Adipocyte (in vitro differentiated cells): ENCODE measurements at regions not wholly inside any gene's neighbourhood (a gene's known extent, or its start where the extent isn't known, plus 50 kb on each side); places are given as distances from the start of the nearest gene placed in this dataset.
"Not testable (repeated sequence)": the region's sequence is repeated elsewhere in the genome, so short reads cannot be mapped to it uniquely, and the experiment has no call there.

Experiments used
- DNase-seq: peaks from one replicate; pipeline ENCODE4 v3.0.0-alpha.2; 2015; ENCODE audit warnings: low read depth
- H3K27me3 ChIP-seq: replicated peaks from 2 replicates; pipeline ENCODE4 v1.7.0; 2013; ENCODE audit warnings: mild to moderate bottlenecking, low read length, moderate library complexity; ENCODE audit not compliant: control insufficient read depth, insufficient read depth
- H3K36me3 ChIP-seq: 2 replicates; pipeline ENCODE4 v1.7.0; 2013; ENCODE audit warnings: low read length, mild to moderate bottlenecking, moderate library complexity; ENCODE audit not compliant: control insufficient read depth, insufficient read depth, severe bottlenecking
- H3K4me1 ChIP-seq: 2 replicates; pipeline ENCODE4 v1.7.0; 2013; ENCODE audit warnings: mild to moderate bottlenecking, low read length, moderate library complexity; ENCODE audit not compliant: control insufficient read depth, insufficient read depth
- H3K4me3 ChIP-seq: 2 replicates; pipeline ENCODE4 v1.7.0; 2013; ENCODE audit warnings: mild to moderate bottlenecking, low read length, moderate library complexity
- H3K9ac ChIP-seq: 2 replicates; pipeline ENCODE4 v1.7.0; 2013; ENCODE audit warnings: mild to moderate bottlenecking, low read length, moderate library complexity
- H3K9me3 ChIP-seq: 2 replicates; pipeline ENCODE4 v1.7.0; 2013; ENCODE audit warnings: mild to moderate bottlenecking, low read length, moderate library complexity; ENCODE audit not compliant: control insufficient read depth

- H3K4me3 ChIP-seq: no peak overlapping the region
- H3K4me1 ChIP-seq: no peaks in the 10 kb centered on the region
- no peaks in the 10 kb centered on the region for H3K36me3 ChIP-seq
- DNase-seq: no peak
- peaks cover 53% of the 10 kb centered on the region for H3K27me3 ChIP-seq
- H3K9me3 ChIP-seq: no peaks in the 10 kb centered on the region
- no peak overlapping the region for H3K9ac ChIP-seq
Measured at GRCh38 chr16:50458667-50459495, 89.3 kb upstream of the NKD1 start.

- DNase-seq: no peak
- Histone ChIP-seq H3K4me1 (no peaks in the 10 kb centered on the region), H3K27me3 (peaks cover 48% of the 10 kb centered on the region)
Measured at GRCh38 chr16:50457979-50458491, 89.2 kb upstream of the BRD7 start.

GRCh38 chr16:50457423-50457822 lies 88.6 kb upstream of the BRD7 start:
- DNase-seq: no peak
- Histone ChIP-seq H3K4me1 (no peaks in the 10 kb centered on the region), H3K36me3 (no peaks in the 10 kb centered on the region), H3K27me3 (peaks cover 47% of the 10 kb centered on the region), H3K4me3 (no peak overlapping the region), H3K9ac (no peak overlapping the region), H3K9me3 (no peaks in the 10 kb centered on the region)

More at GRCh38 chr16:50457979-50458491, 89.2 kb upstream of the BRD7 start:
- Histone ChIP-seq H3K36me3 (no peaks in the 10 kb centered on the region), H3K9ac (no peak overlapping the region), H3K9me3 (no peaks in the 10 kb centered on the region), H3K4me3 (no peak overlapping the region)

- no peak overlapping the region for H3K9ac ChIP-seq
- H3K4me3 ChIP-seq: no peak overlapping the region
- DNase-seq: no peak
- H3K36me3 ChIP-seq: no peaks in the 10 kb centered on the region
- H3K4me1 ChIP-seq: no peaks in the 10 kb centered on the region
- no peaks in the 10 kb centered on the region for H3K9me3 ChIP-seq
- H3K27me3 ChIP-seq: peaks cover 43% of the 10 kb centered on the region
Measured at GRCh38 chr16:50455288-50455845, 86.6 kb upstream of the BRD7 start.

GRCh38 chr16:50453446-50453845 lies 84.7 kb upstream of the BRD7 start:
- no peaks in the 10 kb centered on the region for H3K36me3 ChIP-seq
- peaks cover 35% of the 10 kb centered on the region for H3K27me3 ChIP-seq
- H3K4me3 ChIP-seq: no peak overlapping the region
- no peak for DNase-seq
- H3K9ac ChIP-seq: no peak overlapping the region
- no peaks in the 10 kb centered on the region for H3K4me1 ChIP-seq
- no peaks in the 10 kb centered on the region for H3K9me3 ChIP-seq

- H3K9me3 ChIP-seq: no peaks in the 10 kb centered on the region
- peaks cover 34% of the 10 kb centered on the region for H3K27me3 ChIP-seq
- H3K4me1 ChIP-seq: no peaks in the 10 kb centered on the region
- H3K4me3 ChIP-seq: no peak overlapping the region
- no peak for DNase-seq
- H3K9ac ChIP-seq: no peak overlapping the region
- no peaks in the 10 kb centered on the region for H3K36me3 ChIP-seq
Measured at GRCh38 chr16:50451951-50452508, 83.2 kb upstream of the BRD7 start.

GRCh38 chr16:50450957-50451356 lies 82.2 kb upstream of the BRD7 start:
- no peaks in the 10 kb centered on the region for H3K9me3 ChIP-seq
- no peaks in the 10 kb centered on the region for H3K36me3 ChIP-seq
- no peak for DNase-seq
- H3K4me3 ChIP-seq: no peak overlapping the region
- H3K9ac ChIP-seq: no peak overlapping the region
- peaks cover 33% of the 10 kb centered on the region for H3K27me3 ChIP-seq
- H3K4me1 ChIP-seq: no peaks in the 10 kb centered on the region

- Histone ChIP-seq H3K9ac (no peak overlapping the region), H3K9me3 (peaks cover under 1% of the 10 kb centered on the region), H3K27me3 (peaks cover 32% of the 10 kb centered on the region), H3K4me3 (no peak overlapping the region), H3K4me1 (no peaks in the 10 kb centered on the region), H3K36me3 (no peaks in the 10 kb centered on the region)
- no peak for DNase-seq
Measured at GRCh38 chr16:50449800-50450199, 81.0 kb upstream of the BRD7 start.

GRCh38 chr16:50448981-50449380 lies 80.2 kb upstream of the BRD7 start:
- DNase-seq: no peak
- H3K36me3 ChIP-seq: no peaks in the 10 kb centered on the region
- H3K27me3 ChIP-seq: peaks cover 32% of the 10 kb centered on the region
- H3K9me3 ChIP-seq: peaks cover 6% of the 10 kb centered on the region
- no peak overlapping the region for H3K9ac ChIP-seq
- H3K4me3 ChIP-seq: no peak overlapping the region
- no peaks in the 10 kb centered on the region for H3K4me1 ChIP-seq

- H3K4me1 ChIP-seq: no peaks in the 10 kb centered on the region
- H3K27me3 ChIP-seq: peaks cover 32% of the 10 kb centered on the region
- H3K4me3 ChIP-seq: no peak overlapping the region
- H3K36me3 ChIP-seq: no peaks in the 10 kb centered on the region
- peaks cover 6% of the 10 kb centered on the region for H3K9me3 ChIP-seq
- H3K9ac ChIP-seq: no peak overlapping the region
- no peak for DNase-seq
Measured at GRCh38 chr16:50448522-50448921, 79.7 kb upstream of the BRD7 start.

GRCh38 chr16:50447386-50447785 lies 78.6 kb upstream of the BRD7 start:
- not testable (repeated sequence) for DNase-seq, H3K4me3 ChIP-seq, H3K4me1 ChIP-seq, H3K9ac ChIP-seq, H3K36me3 ChIP-seq, H3K9me3 ChIP-seq
- H3K27me3 ChIP-seq: peaks cover 32% of the 10 kb centered on the region
